Stimulated activated CD4-positive, alpha-beta T cell treated with anti-CD3 and anti-CD28 coated beads, Interleukin-1b, Interleukin-23, amount 100 ng/mL, for 48 hours (primary cell): ENCODE measurements at regions not wholly inside any gene's neighbourhood (a gene's known extent, or its start where the extent isn't known, plus 50 kb on each side); places are given as distances from the start of the nearest gene placed in this dataset.

Experiments used
- DNase-seq: peaks from one replicate; pipeline ENCODE4 v3.0.0-alpha.2; 2020

- DNase-seq = no peak
Measured at GRCh38 chr16:72308396-72308795, 136.4 kb upstream of the PMFBP1 start.

GRCh38 chr16:72302332-72302731, 130.4 kb upstream of the PMFBP1 start:
- DNase-seq = no peak

- DNase-seq = no peak
Measured at GRCh38 chr16:72301523-72302236, 129.7 kb upstream of the PMFBP1 start.

- DNase-seq = no peak
Measured at GRCh38 chr16:72300892-72301291, 128.9 kb upstream of the PMFBP1 start.

- DNase-seq = no peak
Measured at GRCh38 chr16:72299684-72300243, 127.8 kb upstream of the PMFBP1 start.

DNA sequence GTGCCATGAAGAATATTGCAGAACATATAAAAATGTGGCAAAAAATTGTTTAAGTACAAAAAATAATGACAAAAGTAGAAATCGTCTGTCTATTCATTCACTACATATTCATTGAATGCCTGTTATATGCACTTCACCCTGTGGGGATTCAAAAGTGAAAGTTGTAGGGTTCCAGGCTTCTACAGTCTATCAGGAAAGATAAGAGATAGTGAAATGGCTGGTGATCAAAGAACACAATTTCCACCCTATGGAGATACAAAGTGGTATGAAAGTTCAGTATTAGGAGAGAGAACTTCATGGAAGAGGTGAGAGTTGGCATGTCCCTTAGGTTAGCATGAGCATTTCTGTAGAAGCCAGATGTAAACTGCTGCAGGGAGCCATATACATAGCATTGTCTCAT, 127.0 kb upstream of the PMFBP1 start:
- no peak for DNase-seq

GRCh38 chr16:72295914-72296313, 124.0 kb upstream of the PMFBP1 start:
- DNase-seq = no peak

DNA sequence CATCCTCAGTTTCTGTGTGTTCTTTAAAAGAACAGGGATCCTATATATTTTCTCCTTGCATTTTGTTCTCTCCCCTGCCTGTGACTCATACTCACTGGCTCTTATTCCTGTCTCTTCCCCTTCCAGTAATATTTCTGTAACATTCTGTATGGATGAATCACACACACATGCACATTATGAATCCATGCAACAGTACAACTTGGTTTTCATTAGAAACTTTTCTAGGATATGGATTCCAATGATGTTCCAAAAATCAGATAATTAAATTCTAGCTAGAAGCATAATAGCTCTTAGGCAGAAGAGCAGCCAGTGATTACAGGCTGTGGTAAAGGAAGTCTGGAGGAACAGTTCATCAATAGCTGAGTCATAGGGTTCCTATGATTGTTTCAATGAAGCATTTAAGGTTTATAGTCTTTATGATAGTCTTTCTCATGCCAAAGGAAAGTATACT, 119.6 kb upstream of the PMFBP1 start:
- no peak for DNase-seq

GRCh38 chr16:72291121-72291520, 119.2 kb upstream of the PMFBP1 start:
- no peak for DNase-seq

DNA sequence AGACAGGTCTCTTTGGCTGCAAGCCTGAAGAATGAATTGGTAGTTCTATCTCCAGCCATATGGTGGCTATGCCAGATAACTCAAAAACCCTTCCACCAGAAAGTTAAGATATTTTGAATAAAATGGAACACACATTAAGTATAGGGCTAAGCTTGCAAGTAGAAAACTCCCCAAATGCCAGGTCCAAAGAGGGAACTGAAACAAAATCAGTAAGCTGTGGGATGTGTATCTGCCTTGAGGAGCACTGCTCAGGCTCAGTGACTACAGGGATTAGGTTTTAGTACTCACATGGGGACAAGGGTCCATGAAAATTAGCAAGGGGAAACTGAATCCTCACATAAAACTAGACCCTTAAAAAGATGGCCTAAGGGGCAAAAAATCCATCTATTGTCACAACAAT, 115.7 kb upstream of the PMFBP1 start:
- DNase-seq = no peak

DNA sequence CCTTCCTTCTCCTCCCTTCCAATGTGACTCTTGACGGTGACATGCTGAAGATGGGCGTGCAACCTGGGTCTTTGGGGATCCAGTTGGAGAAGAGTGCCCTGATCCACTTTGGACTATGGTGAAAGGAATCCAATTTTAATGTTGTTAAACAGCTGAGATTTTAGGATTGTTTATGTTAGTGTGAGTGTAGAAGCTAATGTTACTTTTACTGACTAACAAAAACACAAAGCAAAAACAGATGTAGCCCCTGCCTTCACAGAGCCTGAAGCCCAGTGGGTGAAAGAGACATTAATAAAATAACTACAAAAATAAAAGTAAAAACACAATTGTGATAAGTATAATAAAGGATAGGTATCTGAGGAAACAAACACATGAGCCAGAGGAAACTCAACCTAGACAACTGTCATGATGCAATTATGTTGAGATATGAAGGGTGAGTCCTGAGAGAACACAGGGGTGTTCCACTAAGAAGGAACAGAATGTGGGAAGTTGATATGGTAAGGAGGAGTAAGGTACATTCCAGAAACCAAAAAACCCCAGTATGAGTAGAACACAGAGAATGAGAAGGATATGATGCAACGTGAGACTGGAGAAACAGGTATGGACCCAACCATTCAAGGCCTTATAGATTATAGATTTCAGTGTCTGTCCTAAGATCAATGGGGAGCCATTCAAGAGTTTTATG, 115.1 kb upstream of the PMFBP1 start:
- no peak for DNase-seq

DNA sequence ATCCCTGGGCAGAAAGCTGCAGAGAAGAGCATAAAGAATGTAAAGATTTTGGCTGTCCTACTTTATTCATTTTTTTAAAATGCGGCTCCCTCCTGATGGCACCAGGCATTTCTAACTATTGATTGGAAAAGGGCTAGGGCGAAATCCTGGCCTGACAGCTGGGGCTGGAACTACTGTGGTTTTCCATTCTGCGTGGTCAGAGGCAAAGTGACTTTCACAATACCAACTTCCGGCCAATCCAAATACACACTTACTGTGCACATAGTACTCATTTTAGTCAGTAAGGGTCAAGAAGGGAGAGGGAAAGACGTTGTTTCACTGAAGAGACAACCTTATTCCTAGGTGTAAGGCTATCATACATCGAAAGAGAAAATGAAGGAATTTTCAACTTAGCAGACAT, 113.8 kb upstream of the PMFBP1 start:
- DNase-seq = no peak

DNA sequence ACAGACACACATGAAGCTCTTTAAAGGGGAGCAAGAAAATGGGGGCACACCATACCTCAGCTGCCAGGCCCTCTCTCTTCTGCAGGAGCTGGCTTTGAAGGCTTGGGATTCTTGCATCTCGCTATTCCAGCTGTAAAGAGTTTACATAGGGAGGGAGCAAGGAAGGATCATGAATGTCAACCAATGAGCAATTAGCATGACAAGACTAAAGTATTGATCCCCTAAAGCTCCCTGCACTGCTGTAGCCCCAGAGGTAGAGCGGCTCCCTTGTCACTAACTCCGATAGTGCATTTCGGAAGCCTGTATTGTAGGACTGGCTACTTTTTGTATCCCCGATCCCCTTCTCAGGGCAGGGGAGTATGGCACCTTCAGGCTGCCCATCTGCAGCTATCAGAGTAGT, 113.4 kb upstream of the PMFBP1 start:
- DNase-seq = no peak

- DNase-seq = no peak
Measured at GRCh38 chr16:72284042-72284789, 112.3 kb upstream of the PMFBP1 start.

DNA sequence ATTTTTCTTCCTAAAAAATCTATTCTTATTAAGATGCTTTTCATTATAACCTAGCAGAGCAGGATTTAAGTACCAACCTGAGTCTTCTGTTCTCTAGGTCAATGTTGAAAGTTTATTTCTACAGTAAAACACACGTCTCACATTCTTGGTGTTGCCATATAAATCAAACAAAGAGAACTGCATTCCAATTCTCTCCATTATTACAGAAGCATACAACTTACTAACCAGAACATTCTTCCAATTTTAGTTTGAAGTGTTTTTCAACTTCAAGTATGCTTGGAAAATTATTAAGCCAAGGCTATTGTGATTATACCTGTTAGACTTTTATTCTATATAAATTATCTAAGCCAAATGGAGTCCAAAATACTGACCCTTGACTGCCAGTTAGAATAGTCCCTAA, 110.4 kb upstream of the PMFBP1 start:
- DNase-seq = no peak

DNA sequence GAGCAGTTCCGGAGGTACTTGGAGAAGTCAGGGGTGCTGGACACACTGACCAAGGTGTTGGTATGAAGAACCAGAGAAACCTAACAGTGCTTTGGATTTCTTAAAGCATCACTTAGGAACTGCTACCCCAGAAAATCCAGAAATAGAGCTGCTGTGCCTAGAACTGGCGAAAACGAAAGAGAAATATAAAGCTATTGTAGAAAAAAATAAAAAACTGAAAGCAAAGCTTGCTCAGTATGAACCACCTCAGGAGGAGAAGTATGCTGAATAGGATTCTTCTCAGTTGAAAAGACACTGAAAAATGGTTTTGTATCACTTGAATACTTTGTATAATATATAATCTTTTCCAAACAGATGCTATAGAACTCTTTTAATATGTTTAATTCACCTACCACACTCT, 106.3 kb upstream of the PMFBP1 start:
- DNase-seq = no peak

GRCh38 chr16:72277749-72278148, 105.8 kb upstream of the PMFBP1 start:
- no peak for DNase-seq

- no peak for DNase-seq
Measured at GRCh38 chr16:72271699-72272240, 99.8 kb upstream of the PMFBP1 start.

GRCh38 chr16:72270531-72270930, 98.6 kb upstream of the PMFBP1 start:
- DNase-seq = no peak

DNA sequence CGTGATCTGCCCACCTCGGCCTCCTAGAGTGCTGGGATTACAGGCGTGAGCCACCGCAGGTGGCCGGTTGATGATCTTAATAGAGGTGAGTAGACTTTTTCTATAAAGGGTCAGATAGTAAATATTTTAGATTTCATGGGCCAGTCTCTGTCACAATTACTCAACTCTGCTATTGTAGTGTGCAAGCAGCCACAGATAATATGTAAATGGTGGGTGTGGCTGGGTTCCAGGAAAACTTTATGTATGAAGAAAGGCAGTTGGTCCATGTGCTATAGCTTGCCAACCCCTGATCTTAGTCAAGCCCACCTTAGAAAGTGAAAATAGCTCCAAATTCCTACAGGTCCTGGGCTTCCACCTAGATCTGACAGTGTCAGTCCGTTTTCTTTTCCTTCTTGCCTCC, 94.9 kb upstream of the PMFBP1 start:
- no peak for DNase-seq

DNA sequence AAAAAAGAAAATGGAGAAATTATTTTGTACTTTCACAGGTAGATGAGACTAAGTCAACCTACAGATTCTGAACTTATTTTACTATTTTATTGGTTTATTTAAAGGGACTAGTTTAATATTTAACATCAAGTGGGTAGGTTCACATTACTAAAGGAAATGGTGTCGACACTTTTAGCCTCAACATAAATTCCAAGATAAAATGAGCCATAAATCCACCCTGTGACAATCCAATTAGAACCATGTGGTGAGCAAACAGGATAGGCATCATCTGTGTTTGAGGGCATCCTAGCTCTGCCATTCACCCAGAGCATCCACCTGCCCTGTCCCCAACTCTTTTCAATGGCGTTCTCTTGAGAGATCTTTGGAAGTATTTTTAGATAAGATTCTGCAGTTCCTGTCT, 92.8 kb upstream of the PMFBP1 start:
- no peak for DNase-seq

DNA sequence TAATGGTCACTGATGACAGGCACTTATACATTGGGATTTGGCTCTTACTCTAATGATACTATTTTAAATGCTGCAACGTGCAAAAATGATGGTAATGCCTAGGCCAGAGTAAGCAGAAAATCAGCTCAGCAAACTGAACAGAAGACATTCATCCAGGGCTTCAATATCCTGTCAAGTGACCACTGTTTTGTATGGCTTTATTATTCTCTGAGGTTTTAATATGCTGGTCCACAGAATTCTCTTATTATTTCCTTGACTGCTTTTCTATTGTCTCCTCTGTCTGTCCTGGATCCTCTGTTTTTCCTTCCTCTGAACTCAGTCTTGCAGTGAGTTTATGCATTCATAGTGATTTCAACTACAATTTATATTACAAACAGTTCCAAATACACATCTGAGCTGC, 90.8 kb upstream of the PMFBP1 start:
- DNase-seq = no peak

- no peak for DNase-seq
Measured at GRCh38 chr16:72261127-72261526, 89.2 kb upstream of the PMFBP1 start.
